ENCODE measurements at regions not wholly inside any gene's neighbourhood (a gene's known extent, or its start where the extent isn't known, plus 50 kb on each side); places are given as distances from the start of the nearest gene placed in this dataset.
"Not testable (repeated sequence)": the region's sequence is repeated elsewhere in the genome, so short reads cannot be mapped to it uniquely, and the experiment has no call there.

GRCh38 chr1:146297781-146298574 is 69.2 kb upstream of the NOTCH2NLA start:
- H3K36me3 Mint-ChIP-seq (ENCODE audit: low read depth); H3K4me3 Mint-ChIP-seq; H3K27ac Mint-ChIP-seq; DNase-seq; H3K4me1 Mint-ChIP-seq; H3K27me3 Mint-ChIP-seq; intact Hi-C loops (cut with micrococcal nuclease); POLR2A ChIA-PET; H3K9me3 Mint-ChIP-seq; CTCF ChIA-PET: not testable (repeated sequence)
- ATAC-seq (ENCODE audit: low read depth), result peak; percentile 62

- CTCF ChIA-PET; H3K27ac Mint-ChIP-seq; H3K36me3 Mint-ChIP-seq (ENCODE audit: low read depth); H3K9me3 Mint-ChIP-seq; DNase-seq; POLR2A ChIA-PET; H3K4me1 Mint-ChIP-seq; H3K27me3 Mint-ChIP-seq; H3K4me3 Mint-ChIP-seq; intact Hi-C loops (cut with micrococcal nuclease): not testable (repeated sequence)
- ATAC-seq (ENCODE audit: low read depth), result peak; percentile 26
Measured at GRCh38 chr1:146292940-146293936, 64.4 kb upstream of the NOTCH2NLA start.

GRCh38 chr1:146292424-146292823 is 63.6 kb upstream of the NOTCH2NLA start:
- intact Hi-C loops (cut with micrococcal nuclease); H3K4me3 Mint-ChIP-seq; H3K4me1 Mint-ChIP-seq: not testable (repeated sequence)

GRCh38 chr1:146287881-146288280 is 59.1 kb upstream of the NOTCH2NLA start:
- POLR2A ChIA-PET; intact Hi-C loops (cut with micrococcal nuclease); H3K27ac Mint-ChIP-seq; H3K4me1 Mint-ChIP-seq; CTCF ChIA-PET; H3K4me3 Mint-ChIP-seq; ATAC-seq (ENCODE audit: low read depth); H3K9me3 Mint-ChIP-seq; DNase-seq; H3K36me3 Mint-ChIP-seq (ENCODE audit: low read depth); H3K27me3 Mint-ChIP-seq: not testable (repeated sequence)

More at GRCh38 chr1:146292424-146292823, 63.6 kb upstream of the NOTCH2NLA start:
- CTCF ChIA-PET; ATAC-seq (ENCODE audit: low read depth); H3K36me3 Mint-ChIP-seq (ENCODE audit: low read depth); H3K27me3 Mint-ChIP-seq; H3K27ac Mint-ChIP-seq; H3K9me3 Mint-ChIP-seq; POLR2A ChIA-PET; DNase-seq: not testable (repeated sequence)

- H3K9me3 Mint-ChIP-seq; H3K4me3 Mint-ChIP-seq; H3K36me3 Mint-ChIP-seq (ENCODE audit: low read depth); H3K27ac Mint-ChIP-seq; CTCF ChIA-PET; intact Hi-C loops (cut with micrococcal nuclease); H3K27me3 Mint-ChIP-seq; H3K4me1 Mint-ChIP-seq; POLR2A ChIA-PET; DNase-seq: not testable (repeated sequence)
- peak; percentile 55 for ATAC-seq (ENCODE audit: low read depth)
Measured at GRCh38 chr1:146284760-146285159, 55.9 kb upstream of the NOTCH2NLA start.

GRCh38 chr1:146283527-146283880 is 54.7 kb upstream of the NOTCH2NLA start:
- intact Hi-C loops (cut with micrococcal nuclease); H3K27ac Mint-ChIP-seq; CTCF ChIA-PET; DNase-seq; H3K4me1 Mint-ChIP-seq; POLR2A ChIA-PET; H3K27me3 Mint-ChIP-seq; H3K9me3 Mint-ChIP-seq; H3K4me3 Mint-ChIP-seq; H3K36me3 Mint-ChIP-seq (ENCODE audit: low read depth): not testable (repeated sequence)
- ATAC-seq (ENCODE audit: low read depth), result peak; percentile 29

GRCh38 chr1:146282807-146283526 is 54.1 kb upstream of the NOTCH2NLA start:
- H3K4me1 Mint-ChIP-seq; CTCF ChIA-PET; POLR2A ChIA-PET; DNase-seq; H3K27me3 Mint-ChIP-seq; intact Hi-C loops (cut with micrococcal nuclease); H3K36me3 Mint-ChIP-seq (ENCODE audit: low read depth); H3K9me3 Mint-ChIP-seq; H3K27ac Mint-ChIP-seq; H3K4me3 Mint-ChIP-seq: not testable (repeated sequence)
- peak; percentile 70 for ATAC-seq (ENCODE audit: low read depth)

GRCh38 chr1:146281522-146281921 is 52.7 kb upstream of the NOTCH2NLA start:
- intact Hi-C loops (cut with micrococcal nuclease); ATAC-seq (ENCODE audit: low read depth); H3K27me3 Mint-ChIP-seq; H3K9me3 Mint-ChIP-seq; H3K4me3 Mint-ChIP-seq; DNase-seq; POLR2A ChIA-PET; H3K36me3 Mint-ChIP-seq (ENCODE audit: low read depth); H3K4me1 Mint-ChIP-seq; CTCF ChIA-PET; H3K27ac Mint-ChIP-seq: not testable (repeated sequence)

GRCh38 chr1:146278758-146279157 is 49.9 kb upstream of the NOTCH2NLA start:
- POLR2A ChIA-PET; DNase-seq; H3K27me3 Mint-ChIP-seq; intact Hi-C loops (cut with micrococcal nuclease); H3K36me3 Mint-ChIP-seq (ENCODE audit: low read depth); H3K4me3 Mint-ChIP-seq; H3K9me3 Mint-ChIP-seq; H3K4me1 Mint-ChIP-seq; CTCF ChIA-PET; ATAC-seq (ENCODE audit: low read depth); H3K27ac Mint-ChIP-seq: not testable (repeated sequence)

All from activated B cell treated with CpG ODN at 0.5 μM for 24 hours (primary cell).